Activated effector memory CD4-positive, alpha-beta T cell treated with anti-CD3 and anti-CD28 coated beads, Interleukin-2, amount 50 U/mL, for 16 hours (primary cell): ENCODE measurements at regions not wholly inside any gene's neighbourhood (a gene's known extent, or its start where the extent isn't known, plus 50 kb on each side); places are given as distances from the start of the nearest gene placed in this dataset.
A peak's percentile ranks its signal among the peaks of the same experiment; 100 is the strongest.
"Not testable (repeated sequence)": the region's sequence is repeated elsewhere in the genome, so short reads cannot be mapped to it uniquely, and the experiment has no call there.

Experiments
- DNase-seq: peaks from one replicate; pipeline ENCODE4 v3.0.0-alpha.2; 2020

DNA sequence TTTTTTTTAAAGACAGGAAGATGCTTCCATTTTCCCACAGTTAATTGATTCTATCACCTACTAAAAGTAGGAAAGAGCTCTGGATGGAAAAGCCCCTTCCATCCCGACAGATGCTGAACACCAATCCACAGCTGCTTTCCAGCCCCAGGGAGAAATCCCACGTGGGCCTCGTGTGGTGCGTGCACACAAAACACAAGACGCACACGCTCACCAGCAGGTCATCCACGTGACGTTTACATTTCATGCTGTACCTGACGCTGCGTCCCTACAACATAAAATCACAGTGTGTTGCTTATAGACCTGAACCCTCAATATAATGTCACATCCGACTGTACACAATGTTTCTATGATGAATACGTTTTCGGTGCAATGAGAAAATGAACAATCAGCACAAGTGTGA, 50.2 kb upstream of the DACT2 start:
- no peak for DNase-seq

DNA sequence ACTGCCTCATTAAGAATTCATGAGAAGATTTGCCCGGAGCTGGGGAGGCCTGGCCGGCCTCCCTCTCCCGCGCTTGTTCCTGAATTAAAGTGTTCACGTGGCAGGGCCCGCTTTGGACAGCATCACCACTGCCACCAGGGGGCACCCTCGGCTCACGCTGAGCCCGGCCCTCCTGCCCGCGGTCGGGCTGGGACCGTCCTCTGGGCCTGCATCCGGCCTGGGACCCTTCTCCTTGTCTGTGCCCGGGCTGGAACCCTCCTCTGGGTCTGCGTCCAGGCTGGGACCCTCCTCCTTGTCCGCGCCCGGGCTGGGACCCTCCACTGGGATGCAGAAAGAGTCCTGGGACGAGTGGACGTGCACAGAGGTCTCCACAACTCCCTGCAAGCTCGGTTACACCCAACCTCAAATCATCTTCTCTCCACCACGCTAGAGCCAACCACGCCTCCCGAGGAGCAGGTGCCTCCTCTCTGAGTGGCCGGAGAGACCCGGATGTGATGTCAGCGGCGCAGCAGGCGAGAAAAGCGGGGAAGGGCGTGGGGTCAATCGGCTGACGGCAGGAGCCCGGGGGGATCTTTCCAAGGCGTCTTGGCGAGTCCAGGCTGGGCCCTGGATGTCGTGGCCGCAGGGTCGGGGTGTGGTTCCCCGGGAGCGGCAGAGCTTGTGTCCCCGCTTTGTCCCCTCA, 50.9 kb upstream of the DACT2 start:
- DNase-seq, result peak; percentile 80

DNA sequence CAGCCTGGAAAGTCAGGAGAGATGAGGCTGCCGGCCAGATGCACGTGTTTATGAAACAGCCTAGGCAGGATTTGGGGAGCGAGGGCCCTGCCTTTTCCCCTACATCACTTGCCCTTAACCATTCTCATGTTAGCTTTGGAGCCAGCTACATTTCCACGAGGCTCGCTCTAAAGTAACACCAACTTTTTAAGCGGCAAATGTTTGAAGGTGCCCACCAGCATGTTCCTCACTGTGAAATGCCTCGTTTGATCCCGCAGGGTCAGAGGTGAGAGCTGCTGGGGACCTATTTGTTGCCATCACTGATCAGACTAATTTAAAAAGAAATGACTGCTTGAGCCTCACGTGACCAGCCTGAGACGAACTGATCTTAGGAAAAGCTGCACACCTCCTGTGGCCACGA, 51.6 kb upstream of the DACT2 start:
- DNase-seq, result no peak

DNA sequence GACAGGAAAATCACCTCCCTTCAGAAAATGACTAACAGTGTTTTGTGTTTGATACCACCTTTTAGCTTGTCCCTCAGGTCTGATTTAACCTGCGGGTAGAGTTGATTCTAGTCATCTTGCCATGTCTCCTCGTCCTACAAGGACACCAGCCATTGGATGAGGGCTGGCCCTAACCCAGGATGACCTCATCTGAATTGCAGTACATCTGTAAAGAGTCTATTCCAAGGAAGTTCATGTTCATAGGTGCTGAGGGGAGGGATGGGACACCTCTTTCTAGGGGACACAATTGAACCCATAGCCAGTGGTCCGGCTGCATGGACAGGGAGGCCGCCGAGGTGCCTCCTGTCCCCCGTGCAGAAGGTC, 52.0 kb upstream of the DACT2 start:
- DNase-seq, result no peak

DNA sequence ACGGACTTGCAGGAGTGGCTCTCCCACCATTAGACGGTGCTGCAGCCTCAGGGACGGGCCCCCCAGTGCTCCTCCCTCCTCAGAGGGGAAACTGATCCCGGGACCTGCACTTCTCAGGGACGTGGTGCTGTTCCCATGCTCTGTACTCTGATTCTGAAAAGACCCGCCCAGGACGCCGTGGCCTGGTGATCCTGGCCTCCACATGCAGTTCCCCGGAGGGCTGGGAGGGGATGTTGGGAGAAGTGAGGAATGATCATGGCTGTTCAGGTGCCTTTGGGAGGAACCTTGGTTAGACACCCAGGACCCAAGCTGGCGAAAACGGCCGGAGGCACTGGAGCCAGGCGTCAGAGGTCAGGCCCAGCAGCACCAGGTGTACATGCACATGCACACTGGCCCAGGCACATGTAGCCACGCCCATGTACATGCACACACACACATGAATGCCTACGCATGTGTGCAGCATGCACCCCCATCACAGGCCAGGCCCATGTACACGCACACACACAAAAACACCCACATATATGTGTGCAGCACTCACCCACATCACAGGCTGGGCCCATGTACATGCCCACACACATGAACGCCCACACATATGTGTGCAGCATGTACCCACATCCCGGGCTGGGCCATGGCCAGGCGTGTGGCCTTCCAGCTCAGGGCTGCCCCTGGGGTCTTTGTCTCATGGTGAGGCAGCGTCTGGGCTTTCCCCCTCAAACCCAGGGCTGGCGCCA, 52.6 kb upstream of the DACT2 start:
- DNase-seq, result peak; percentile 46

DNA sequence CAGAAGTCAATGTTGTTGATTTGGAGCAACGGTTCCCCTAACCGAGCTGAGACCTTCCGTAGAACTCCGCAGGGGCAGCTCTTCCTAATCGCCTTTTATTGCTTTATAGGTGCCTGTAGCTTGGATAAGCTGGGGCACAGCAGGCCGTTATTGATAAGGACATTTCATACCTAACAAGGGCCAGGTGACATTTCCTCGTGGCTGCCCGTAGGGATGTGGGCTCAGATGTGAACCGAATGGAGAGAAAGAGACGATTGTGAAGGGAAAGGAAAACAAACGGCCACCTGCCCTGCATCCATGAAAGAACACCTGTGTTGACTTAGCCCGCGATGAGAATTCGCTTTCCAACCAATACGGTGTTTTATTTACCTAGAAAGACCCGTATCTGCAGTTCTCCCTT, 53.3 kb upstream of the DACT2 start:
- DNase-seq, result no peak

DNA sequence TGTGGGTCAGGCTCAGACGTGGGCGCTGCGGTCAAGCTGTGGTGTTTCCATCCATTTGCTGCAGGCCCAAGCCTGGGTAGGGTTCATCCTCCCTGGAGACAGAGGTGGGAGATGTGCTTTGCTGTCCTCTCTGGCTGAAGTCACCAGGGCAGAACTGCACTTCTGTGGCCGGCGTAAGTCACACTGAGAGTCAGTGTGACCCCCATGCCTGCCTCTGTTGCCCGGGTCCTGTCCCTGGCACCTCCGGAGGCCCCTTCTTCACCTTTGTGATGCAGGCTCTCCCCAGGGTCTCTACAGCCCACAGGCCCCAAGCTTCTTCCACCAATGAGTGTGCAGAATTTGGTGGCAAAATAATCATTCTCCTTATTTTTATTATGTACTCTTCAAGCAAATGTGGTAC, 53.8 kb upstream of the DACT2 start:
- DNase-seq, result peak; percentile 45

DNA sequence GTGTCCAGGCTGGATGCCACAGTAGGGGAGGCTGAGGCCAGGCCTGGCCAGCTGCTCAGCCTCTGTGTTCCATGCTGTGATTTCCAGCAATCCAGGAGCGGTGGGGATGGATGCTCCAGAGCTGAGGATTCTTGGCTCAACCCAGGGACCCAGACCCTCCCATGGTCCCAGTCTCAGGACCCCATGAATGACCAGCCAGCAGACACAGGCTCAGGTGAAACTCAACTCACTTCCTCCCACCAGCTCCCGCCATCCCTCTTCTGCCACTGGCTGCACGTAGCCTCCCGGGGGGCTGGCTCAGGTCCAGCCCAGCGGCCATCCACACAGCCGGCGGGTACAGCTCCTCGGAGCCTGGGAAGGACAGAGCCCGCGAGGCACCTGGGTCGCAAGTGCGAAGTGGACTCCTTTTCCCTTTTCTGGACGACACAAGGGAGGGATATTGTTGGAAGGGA, 54.5 kb upstream of the DACT2 start:
- peak; percentile 42 for DNase-seq

DNA sequence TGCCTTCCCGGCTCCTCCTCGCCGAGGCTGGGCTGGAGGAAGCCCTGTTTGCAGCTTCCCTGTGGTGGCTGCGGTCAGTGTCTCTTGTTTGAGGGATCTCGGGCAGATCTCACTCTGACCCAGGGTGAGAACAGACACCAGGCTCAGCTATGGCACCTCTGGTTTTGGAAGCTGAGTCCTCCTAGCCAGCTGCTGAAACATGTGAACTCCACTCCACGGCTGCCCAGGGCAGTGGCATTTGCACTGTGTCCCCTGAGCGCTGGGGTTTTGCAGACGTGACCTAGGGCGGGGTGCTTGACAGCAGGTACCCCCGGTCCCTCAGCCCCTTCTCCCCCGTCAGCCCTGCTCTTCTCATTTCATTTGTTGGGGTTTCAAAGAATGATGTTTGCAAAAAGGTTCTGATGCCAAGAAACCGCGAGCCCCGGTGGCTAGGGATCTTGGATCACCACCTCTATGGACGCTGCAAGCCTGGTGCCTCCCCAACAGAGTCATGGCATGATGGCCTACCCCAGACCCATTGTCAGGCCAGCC, 55.0 kb upstream of the DACT2 start:
- no peak for DNase-seq

DNA sequence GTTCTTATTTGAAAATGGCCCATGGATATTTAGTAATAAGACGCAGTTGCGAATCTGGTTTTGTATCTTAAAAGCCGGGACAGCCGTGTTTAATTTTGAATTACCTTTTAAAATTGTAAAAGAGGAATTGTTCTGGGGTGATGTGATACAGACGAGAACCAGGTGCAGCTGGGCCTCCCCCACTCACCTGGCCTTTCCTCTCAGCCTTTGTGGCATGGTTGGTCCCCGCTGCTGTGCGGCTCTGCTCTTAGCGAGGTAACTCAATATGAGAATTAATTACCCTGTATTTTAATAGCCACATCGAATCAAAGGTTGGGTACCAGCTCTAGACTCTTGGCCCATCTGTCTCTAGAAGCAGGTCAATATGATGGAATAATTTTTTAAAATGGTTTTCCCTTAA, 56.5 kb upstream of the DACT2 start:
- DNase-seq, result no peak

DNA sequence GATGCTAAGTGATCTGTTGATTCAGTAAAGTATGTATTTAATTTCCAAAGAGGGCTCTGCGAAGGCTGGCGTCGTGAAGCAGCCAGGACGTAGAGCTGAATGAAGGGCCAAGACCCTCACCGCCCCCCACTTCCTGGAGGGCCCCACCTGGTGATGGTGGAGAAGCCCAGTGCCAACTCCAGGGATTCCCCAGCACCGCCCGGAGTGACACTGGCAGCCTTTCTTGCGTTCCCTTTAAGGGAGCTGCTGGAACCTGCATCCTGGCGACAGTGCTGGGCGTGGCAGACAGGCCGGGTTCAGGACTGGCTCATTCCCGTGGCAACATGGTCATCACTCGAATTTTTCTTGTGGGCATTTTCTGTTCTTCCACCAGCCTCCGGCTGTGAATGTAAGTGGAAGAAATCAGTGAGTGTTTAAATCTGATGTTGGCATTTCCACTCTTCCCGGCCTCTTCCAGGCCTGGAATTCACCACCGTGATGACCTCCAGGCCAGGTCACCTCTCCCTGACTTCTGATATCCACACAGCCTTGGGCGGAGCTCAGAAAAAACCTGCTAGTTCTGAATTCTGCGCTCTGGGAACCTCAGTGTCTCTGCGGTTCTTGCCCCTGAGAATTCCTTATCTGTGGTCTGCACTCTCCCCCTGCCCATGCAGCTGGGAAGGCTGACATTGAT, 57.4 kb upstream of the DACT2 start:
- no peak for DNase-seq

DNA sequence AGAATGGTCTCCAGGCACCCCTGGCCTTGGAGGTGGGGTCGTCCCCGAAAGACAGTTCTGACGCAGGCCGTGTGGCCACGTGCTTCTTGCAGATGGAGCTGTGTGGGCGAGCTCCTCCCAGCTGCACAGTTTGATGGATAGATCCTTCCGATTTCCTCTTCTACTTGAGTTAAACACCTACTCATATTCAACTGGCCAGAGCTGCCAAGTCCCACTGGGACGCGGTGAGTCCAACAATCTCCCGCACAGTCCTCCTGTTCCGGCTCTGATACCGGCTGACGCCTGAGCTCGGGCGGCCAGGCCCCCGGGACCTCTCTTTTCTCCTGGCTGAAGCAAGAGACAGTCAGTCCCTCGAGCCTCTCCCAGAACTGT, 57.9 kb upstream of the DACT2 start:
- no peak for DNase-seq

DNA sequence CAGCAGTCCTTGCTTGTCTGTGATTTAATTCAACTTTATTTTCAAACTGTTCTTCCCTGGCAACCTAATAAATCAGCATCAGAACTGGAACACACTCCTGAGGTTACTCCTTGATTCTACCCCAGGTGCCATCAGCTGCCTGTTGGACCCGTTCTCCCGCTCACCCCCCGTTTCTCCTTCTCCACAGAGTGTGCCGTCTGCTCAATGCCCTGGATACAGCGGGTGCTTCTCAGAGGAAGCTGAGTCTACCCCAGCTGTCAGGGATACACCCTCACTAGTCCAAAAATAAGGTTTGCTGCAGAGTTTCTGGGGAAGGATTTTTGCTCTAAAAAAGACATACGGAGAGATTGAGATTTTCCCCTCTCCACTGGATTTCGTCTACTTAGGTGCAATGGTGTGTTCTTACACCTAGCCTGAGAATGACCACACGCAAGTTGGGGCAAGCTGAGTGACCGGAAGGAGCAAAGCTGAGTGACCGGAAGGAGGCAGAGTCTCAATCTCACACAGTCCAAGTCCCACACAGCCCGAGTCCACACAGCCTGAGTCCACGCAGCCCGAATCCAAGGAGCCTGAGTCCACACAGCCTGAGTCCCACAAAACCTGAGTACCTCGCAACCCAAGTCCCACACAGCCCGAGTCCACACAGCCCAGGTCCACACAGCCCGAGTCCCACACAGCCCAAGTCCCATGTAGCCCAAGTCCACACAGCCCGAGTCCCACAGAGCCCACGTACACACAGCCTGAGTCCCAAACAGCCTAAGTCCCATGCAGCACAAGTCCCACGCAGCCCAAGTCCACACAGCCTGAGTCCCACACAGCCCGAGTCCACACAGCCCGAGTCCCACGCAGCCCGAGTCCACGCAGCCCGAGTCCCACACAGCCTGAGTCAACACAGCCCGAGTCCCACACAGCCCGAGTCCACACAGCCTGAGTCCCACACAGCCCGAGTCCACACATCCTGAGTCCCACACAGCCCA, 58.6 kb upstream of the DACT2 start:
- no peak for DNase-seq

DNA sequence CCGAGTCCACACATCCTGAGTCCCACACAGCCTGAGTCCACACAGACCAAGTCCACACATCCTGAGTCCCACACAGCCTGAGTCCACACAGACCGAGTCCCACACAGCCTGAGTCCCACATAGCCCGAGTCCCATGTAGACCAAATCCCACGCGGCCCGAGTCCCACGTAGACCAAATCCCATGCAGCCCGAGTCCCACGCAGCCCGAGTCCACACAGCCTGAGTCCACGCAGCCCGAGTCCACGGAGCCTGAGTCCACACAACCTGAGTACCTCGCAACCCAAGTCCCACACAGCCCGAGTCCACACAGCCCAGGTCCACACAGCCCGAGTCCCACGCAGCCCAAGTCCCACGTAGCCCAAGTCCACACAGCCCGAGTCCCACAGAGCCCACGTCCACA, 60.0 kb upstream of the DACT2 start:
- not testable (repeated sequence) for DNase-seq

DNA sequence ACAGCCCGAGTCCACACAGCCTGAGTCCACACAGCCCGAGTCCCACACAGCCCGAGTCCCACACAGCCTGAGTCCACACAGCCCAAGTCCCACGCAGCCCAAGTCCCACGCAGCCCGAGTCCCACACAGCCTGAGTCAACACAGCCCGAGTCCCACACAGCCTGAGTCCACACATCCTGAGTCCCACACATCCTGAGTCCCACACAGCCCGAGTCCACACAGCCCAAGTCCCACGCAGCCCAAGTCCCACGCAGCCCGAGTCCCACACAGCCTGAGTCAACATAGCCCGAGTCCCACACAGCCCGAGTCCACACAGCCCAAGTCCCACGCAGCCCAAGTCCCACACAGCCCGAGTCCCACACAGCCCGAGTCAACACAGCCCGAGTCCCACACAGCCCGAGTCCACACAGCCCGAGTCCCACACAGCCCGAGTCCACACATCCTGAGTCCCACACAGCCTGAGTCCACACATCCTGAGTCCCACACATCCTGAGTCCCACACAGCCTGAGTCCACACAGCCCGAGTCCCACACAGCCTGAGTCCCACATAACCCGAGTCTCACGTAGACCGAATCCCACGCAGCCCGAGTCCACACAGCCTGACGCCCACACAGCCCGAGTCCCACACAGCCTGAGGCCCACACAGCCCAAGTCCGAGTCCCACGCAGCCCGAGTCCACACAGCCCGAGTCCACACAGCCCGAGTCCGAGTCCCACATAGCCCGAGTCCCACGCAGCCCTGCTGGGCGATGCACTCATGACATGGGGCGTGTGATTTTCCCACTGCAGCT, 60.6 kb upstream of the SMOC2 start:
- not testable (repeated sequence) for DNase-seq

DNA sequence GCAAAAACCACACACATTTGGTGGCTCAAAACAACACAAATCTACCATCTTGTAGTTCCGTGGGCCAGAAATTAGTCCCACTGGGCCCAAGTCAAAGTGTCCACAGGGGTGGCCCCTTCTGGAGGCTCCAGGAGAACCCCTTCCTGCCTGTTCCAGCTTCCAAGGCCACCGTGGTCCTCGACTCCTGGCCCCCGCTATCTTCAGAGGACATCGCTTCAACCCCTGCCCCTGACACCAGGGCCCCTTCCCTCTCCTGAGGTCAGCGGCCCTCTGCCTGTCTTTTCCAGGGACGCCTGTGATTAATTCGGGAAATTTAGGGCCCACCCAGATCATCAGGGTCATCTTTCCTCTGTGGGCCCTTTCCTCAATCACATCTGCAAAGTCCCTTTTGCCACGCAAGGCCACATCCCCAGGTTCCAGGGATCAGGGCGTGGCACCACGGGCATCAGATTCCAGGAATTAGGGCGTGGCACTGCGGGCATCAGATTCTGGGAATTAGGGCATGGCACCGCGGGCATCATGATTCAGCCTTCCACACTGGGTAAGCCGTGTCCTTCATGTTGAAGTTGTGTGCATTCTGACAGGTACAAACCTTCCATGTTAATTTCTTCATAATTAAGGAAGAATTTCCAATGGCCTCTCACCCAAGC, 59.9 kb upstream of the SMOC2 start:
- DNase-seq, result no peak

DNA sequence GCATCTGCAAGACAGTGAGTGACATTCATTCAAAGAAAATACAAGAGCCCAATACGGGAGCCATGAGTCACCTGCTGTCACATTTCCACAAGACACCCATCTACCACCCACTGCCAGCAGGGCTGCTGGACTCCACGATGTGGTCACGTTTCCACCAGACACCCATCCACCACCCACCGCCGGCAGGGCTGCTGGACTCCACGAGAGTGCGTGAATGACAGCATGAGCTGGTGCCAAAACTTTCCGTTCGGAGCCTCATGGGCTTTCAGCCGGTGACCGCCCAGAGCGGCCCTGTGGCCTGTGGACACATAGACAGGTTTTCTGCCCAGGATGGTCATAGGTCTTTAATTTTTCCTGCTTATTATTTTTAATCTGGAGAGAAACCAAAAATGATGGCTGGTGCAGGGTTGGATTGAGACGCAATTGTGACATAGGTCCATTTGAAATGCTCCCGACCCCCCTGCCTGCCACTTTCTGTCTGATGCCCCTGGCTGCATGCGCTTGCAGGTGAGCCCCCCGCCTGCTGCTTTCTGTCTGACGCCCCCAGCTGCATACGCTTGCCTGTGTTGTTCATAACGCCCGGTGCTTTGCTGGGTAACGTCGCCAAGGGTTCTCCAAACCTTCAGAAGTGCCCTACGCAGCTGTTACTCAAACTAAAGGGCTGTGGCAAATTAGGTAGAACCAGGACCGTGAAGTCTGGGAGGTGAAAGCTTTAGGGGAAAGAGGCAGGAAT, 59.1 kb upstream of the SMOC2 start:
- DNase-seq, result no peak

DNA sequence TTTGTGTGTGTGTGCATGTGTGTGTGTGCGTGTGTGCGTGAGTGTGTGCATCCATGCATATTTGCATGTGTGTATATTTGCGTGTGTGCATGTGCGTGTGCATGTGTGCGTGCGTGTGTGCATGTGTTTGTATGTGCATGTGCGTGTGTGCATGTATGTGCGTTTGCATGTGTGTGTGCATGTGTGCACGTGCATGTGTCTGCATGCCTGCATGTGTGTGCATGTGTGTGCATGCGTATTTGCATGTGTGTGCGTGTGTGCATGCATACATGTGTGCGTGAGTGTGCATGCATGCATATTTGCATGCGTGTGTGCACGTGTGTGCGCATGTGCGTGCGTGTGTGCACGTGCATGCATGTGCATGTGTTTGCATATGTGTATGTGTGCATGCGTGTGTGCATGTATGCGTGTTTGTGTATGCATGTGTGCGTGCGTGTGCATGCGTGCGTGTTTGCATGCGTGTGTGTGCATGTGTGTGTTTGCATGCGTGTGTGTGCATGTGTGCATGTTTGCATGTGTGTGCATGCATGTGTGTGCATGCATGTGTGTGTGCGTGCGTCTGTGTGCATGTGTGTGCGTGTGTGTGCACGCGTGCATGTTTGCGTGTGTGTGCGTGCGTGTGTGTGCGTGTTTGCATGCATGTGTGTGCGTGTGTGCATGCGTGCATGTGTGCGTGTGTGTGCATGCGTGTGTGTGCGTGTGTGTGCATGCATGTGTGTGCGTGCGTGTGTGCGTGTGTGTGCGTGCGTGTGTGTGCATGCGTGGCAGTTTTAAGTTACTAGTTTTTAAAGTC, 57.7 kb upstream of the SMOC2 start:
- peak; percentile 41 for DNase-seq
